ENCODE measurements at regions not wholly inside any gene's neighbourhood (a gene's known extent, or its start where the extent isn't known, plus 50 kb on each side); places are given as distances from the start of the nearest gene placed in this dataset.

DNA sequence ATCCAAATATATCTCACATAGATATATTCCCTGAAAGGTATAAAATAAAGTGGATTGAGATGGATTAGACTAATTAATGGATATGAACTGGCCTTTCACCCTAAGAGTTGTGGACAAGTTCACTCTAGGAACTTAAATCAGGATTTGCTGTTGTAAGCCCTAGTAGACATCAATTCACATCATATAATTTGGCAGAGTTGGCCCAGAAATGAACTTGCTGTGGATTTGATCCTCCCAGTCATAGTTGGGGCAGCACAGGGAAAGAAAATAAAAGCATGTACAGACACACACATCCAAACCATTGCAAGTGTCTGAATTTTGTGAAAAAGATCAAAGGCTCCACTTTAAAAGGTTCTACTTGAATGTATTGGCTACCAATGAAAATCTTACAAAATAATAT is 734.7 kb upstream of the NR2F2 start:
- no peak for DNase-seq

DNA sequence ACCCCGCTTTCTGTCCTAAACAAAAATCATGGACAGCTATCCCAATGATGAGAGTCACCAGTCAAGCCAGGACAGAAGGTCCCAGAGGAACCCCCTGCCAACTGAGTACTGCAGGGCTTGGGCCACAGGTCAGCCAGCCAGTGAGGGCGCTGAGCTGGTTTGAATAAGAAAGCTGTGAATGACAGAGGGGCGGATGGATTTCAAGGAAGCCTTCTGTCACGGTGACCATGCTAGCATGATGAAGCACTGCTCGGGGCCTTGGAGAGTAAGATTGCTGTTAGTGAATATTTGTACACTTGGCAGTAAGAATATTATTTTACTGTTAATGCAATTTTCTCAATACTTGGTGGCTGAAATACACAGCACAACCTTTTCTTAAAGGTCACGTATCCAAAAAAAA is 734.0 kb upstream of the NR2F2 start:
- no peak for DNase-seq

- DNase-seq = no peak
Observed at GRCh38 chr15:95598251-95598855, 732.1 kb upstream of the NR2F2 start.

DNA sequence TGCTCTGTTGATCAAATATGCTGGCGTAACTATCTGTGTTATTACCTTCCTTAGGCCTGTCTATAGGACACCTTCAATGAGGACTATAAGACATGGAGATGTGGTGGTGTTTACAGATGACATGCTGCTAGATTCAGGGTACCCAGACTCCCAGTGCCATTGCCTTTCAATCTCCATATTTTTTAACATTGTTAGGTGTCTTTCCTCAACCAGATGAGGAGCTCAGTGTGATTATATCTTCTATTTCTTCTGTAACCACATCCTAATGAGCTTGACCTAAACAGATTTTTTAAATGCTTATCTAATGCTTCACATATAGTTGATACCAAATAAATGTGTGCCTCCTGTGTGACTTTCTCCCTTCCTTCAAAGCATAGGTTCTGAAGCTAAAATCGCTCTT is 730.1 kb upstream of the NR2F2 start:
- DNase-seq = no peak

- no peak for DNase-seq
Observed at GRCh38 chr15:95600884-95601283, 729.6 kb upstream of the NR2F2 start.

- no peak for DNase-seq
Observed at GRCh38 chr15:95601525-95601924, 729.0 kb upstream of the NR2F2 start.

- DNase-seq = no peak
Observed at GRCh38 chr15:95603802-95604201, 726.7 kb upstream of the NR2F2 start.

DNA sequence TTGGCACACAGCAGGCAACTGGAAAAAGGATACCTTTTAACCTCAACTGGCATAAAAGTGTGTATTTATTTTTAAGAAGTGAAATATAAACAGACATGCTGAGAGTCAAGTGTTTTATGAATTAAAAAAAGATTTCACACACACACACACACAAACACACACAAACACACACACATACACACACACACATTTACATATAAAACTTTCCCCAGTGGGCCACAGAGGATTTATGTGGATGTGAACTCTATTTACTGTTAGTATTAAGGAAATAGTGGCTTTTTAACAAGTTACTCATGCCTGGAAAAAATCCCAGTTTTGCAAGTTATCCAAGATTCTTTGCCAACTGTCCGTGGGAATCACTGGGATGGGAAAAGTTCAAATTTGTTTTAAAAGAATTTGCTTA is 725.9 kb upstream of the NR2F2 start:
- peak; percentile 26 for DNase-seq

- no peak for DNase-seq
Observed at GRCh38 chr15:95605098-95605497, 725.4 kb upstream of the NR2F2 start.

DNA sequence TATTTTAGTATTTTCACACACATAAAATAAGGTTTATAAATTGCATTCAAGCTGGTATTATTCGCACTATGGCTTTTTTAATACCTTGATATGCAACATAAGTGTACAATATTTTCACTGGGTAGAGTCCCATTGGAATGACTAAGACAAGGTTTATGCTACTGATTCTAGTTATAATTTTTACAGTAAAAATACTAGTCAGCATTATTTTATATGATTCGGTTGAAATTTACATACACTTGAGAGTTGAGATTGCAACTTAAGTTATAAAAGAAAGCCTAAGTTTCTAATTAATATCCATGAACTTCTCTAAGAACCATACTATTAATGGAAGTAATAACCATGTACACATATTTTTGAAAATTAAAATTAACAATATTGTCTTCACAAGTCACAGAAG is 723.9 kb upstream of the NR2F2 start:
- no peak for DNase-seq

- DNase-seq = no peak
Observed at GRCh38 chr15:95608371-95608770, 722.1 kb upstream of the NR2F2 start.

DNA sequence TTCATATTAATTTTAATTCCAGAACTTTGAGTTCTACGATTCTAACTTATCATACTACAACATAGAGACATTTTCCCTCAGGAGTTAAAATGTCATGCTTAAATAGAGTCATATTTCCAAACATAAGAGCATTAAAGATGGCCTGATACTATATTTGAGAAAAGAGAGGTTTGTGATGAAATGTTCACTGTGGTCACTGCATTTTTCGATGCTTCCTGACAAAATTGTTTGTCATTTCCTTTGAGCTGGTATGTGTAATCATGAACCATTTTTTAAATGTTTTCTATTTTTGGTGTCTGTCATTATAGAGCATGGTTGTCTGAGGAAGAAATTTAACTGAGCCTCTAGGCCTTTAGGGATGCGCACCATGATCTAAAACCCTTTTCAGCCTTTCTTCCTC is 721.4 kb upstream of the NR2F2 start:
- no peak for DNase-seq

DNA sequence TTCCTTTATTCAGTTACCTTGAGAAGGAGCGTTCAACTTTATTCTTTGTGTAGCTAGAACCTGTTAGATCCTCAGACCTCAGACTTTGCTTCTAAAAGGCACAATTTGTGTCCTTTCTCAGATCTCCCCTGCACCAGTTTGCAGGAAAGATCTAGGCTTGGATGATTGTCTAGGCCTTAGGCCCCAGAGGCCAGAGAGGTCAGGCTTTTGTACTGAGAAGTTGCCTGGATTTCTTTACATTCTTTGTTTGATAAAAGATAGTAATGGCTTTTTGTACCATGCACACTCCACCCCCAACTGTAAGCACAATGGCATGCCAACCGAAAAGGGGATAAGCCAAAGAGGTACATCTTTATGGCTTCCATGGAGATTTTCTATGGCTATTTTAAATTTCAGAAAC is 719.6 kb upstream of the NR2F2 start:
- no peak for DNase-seq

- DNase-seq = no peak
Observed at GRCh38 chr15:95615436-95615835, 715.1 kb upstream of the NR2F2 start.

DNA sequence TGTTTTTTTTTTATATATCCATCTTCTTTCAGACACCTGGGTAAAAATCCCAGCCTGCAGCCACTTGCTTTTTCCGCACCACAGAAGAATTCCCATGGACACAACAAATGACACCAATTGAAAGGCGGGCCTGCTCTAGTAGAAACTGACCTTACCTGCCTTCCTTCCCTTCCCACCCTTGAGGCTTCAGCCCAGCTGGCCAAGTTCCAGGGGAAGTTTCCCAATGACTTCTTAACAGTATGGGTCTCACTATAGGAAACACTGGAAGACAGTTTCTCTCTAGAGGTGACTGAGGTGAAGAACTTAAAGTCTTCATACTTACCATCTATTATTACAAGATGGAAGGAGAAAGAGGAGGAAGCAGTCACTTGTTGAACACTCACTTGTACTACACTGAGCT is 714.2 kb upstream of the NR2F2 start:
- no peak for DNase-seq

GRCh38 chr15:95620934-95621579 is 709.4 kb upstream of the NR2F2 start:
- no peak for DNase-seq

- no peak for DNase-seq
Observed at GRCh38 chr15:95622843-95623242, 707.7 kb upstream of the NR2F2 start.

DNA sequence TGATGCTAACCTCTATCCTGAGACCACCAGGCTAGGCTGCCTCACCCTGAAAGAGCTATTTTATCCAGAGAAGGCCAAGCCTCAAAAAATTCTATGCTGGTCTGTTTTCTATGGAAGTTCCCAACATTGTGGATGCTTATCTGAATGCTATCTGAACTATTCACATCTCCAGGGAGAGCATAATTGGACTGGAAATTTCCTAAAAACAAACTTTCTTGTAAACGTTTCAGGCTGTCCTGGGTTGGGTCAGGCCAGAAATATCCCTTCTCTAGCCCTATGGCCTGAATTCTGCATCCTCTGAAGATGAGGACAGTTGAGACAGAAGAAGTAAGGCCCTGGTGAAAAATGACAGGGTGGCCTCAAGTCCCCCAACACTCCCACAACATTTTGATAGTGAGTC is 706.4 kb upstream of the NR2F2 start:
- DNase-seq = no peak

DNA sequence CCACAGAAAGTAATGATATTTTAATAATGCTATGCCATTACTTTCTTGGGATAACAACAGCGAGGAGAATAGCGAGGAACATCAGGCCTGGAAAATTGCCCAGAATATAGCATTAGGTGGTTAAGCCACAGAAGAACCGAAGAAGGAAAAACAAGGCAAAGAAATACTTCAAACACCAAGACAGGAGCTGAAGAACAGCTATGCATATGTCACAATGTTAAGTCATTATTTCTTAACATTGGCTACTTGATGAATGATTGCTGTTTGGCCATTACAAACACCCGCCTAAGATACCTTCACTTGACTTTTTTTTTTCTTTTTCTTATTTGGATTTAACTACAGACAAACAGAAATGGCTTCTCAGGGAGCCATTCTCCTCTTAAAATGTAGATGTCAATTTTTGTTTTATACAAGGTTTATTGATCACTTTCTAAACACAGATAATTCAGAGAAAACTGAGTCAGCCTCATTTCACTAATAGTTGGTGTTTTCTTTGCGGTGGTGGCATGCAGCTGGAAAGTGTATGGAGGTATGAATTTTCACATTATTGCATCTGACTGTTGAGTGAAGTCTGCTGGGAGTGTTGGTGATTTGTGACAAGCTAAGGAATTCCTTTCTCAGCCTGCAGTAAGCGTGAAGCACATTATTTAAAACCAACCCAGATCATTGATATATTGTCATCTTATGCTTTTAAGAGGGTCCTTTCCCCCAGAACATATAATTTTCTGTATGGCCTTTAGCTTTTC is 705.7 kb upstream of the NR2F2 start:
- DNase-seq = no peak

DNA sequence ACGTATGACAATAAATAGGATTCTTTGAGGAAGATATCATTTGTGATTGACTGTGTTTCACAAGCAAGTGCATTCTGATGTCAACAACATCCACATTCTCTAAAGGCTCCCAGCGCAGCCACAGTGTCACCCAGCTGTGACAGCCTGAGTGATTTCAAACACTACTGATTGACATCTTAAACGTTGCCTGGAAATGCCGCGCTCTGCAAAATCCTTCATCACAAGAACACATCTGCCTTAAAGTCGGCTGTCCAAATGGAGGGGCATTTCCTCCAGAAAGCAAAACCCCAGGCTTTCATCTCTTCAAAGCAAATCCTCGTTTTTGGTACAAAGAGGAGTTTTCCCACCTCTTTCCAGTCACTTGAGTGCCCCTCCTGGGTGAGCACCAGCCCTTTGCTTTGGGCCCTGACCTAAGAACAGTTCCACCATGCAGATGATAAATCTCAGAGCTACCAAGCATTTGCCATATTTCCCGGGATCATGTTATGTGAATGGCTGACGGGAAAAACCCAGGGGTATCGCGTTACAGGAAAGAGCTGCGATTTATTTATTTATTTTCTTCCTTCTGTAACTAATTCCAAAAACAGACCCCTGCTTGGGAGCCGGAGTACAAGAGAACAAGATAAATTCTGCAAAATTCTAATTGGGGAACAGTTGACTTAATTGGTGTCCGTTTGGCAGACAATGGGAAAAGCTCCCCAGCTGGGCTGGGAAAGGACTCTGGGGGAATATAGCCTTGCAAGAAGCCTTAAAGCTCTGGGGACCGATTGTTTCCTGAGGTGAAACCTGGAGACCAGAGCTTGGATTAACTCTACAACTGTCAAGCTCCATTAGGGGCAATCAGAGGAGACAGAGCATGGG is 703.8 kb upstream of the NR2F2 start:
- no peak for DNase-seq

DNA sequence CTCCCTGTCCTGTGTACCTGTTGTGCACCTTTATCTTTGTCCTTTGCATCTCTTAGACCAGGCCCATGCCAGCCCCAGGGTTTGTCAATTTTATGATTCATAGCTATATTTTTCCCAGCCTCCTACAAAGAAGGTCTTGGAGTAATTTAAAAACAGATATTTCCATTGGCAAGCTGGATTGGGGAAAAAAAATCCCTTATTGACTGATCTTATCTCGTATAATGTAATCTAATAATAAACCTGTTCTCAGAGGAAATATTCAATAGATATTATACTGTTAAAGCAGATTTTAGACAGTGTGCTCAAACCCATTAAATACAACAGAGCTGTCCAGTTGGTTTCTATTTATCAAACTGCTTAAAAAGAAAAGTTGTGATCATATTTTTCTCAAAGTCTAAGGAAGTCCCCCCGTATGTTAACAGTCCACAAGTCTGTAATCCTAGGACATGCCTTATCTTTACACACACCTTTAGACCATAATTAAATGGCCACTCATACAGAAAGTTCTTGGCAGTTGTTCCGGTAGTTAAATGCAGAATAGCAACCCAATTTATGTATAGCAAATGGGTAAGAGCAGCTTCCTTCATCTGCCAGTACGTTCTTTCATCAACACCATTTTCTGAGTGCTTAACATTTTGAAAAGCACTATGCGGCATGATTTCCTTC is 700.9 kb upstream of the NR2F2 start:
- DNase-seq = no peak

- DNase-seq = no peak
Observed at GRCh38 chr15:95630683-95631082, 699.8 kb upstream of the NR2F2 start.

DNA sequence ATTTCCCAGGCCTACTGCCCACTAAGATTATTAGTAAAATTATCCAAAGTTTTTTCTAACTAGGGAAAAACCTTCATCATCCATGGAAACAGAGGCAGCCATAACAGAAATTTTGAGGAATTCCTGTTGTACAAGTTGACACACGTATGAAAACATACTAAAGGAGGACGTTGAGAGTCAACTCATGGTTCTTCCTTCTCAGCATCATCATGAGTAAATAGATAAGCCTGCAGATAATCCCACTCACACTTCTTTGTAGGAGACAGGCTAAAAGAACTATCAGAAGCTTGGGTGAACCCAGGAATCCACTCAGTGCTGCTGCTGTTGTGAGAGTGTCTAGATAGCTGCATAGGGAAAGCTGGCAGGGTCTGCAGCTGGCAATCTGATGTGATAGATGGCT is 694.8 kb upstream of the NR2F2 start:
- no peak for DNase-seq

Data from amniotic stem cell (primary cell).